H1 (cell line): ENCODE measurements at regions not wholly inside any gene's neighbourhood (a gene's known extent, or its start where the extent isn't known, plus 50 kb on each side); places are given as distances from the start of the nearest gene placed in this dataset.

Source experiments
- CTCF ChIA-PET: fragments of 300-600 bp; sonication (Branson Sonifier 250); formaldehyde crosslinking; loops from one replicate; lab custom pipeline; 2021; ENCODE audit not compliant: partially characterized antibody; lab: Charles Lee
- POLR2A ChIA-PET: fragments of 300-600 bp; sonication (Branson Sonifier 250); formaldehyde crosslinking; loops from one replicate; lab custom pipeline; 2021; ENCODE audit warnings: inconsistent platforms; ENCODE audit not compliant: partially characterized antibody; lab: Charles Lee
- DNase-seq, 2 experiments: peaks; one replicate each; pipeline versions ENCODE4 v3.0.0 to v3.0.0-alpha.2; 2010 to 2022; ENCODE audit warnings: low spot score in 2 of 2, low read depth in 1 of 2, mixed read lengths in 1 of 2
- FAIRE-seq: peaks from 2 replicates; lab custom pipeline; 2011; peaks lifted over from hg19 to GRCh38; lab: Jason Lieb, UNC
- H2AFZ ChIP-seq: 2 replicates; pipeline ENCODE4 v1.8.1; 2012; ENCODE audit warnings: low read length, inconsistent platforms
- H2AK5ac ChIP-seq: 2 replicates; pipeline ENCODE4 v1.6.1; 2013; ENCODE audit warnings: low read depth, low read length
- H2BK120ac ChIP-seq: replicated peaks from 2 replicates; pipeline ENCODE3; 2013; ENCODE audit warnings: low read depth, low read length, inconsistent platforms
- H2BK12ac ChIP-seq: 2 replicates; pipeline ENCODE4 v1.6.1; 2013; ENCODE audit warnings: low read depth, low read length
- H2BK15ac ChIP-seq: 2 replicates; pipeline ENCODE4 v1.6.1; 2013; ENCODE audit warnings: low read length
- H2BK20ac ChIP-seq: 2 replicates; pipeline ENCODE4 v1.6.1; 2013; ENCODE audit warnings: low read length
- H2BK5ac ChIP-seq: 2 replicates; pipeline ENCODE4 v1.6.1; 2013; ENCODE audit warnings: low read depth, low read length
- H3K14ac ChIP-seq: 2 replicates; pipeline ENCODE4 v1.6.1; 2013; ENCODE audit warnings: inconsistent platforms; ENCODE audit not compliant: insufficient read length
- H3K18ac ChIP-seq: 2 replicates; pipeline ENCODE4 v1.6.1; 2013; ENCODE audit warnings: low read length; ENCODE audit errors: extremely low read depth
- H3K23ac ChIP-seq: 2 replicates; pipeline ENCODE4 v1.6.1; 2013; ENCODE audit warnings: inconsistent platforms; ENCODE audit not compliant: insufficient read length
- H3K23me2 ChIP-seq: 2 replicates; pipeline ENCODE4 v1.6.1; 2013; ENCODE audit warnings: low read depth, low read length
- H3K27ac ChIP-seq: 2 replicates; pipeline ENCODE4 v1.6.1; 2011; ENCODE audit warnings: low read depth, low read length, inconsistent platforms
- H3K27me3 ChIP-seq, 4 experiments: replicated peaks in 1 of 4; 1 replicate in 1 of 4; 2 replicates in 3 of 4; pipeline versions ENCODE4 v1.6.1 to v1.8.1; 2011 to 2013; ENCODE audit warnings: low read length in 3 of 4, mild to moderate bottlenecking in 3 of 4, inconsistent platforms in 2 of 4, mixed read lengths in 2 of 4, moderate library complexity in 1 of 4; ENCODE audit not compliant: control insufficient read depth in 3 of 4, insufficient read depth in 3 of 4; ENCODE audit errors: extremely low read depth in 1 of 4
- H3K36me3 ChIP-seq, 4 experiments: 2 replicates each; pipeline versions ENCODE4 v1.6.1 to v1.8.1; 2011 to 2013; ENCODE audit warnings: mild to moderate bottlenecking in 4 of 4, low read length in 3 of 4, moderate library complexity in 2 of 4, control low read depth in 1 of 4, inconsistent platforms in 1 of 4; ENCODE audit not compliant: insufficient read depth in 4 of 4, control insufficient read depth in 2 of 4
- H3K4ac ChIP-seq: replicated peaks from 2 replicates; pipeline ENCODE3; 2013; ENCODE audit warnings: low read length, low read depth, mixed read lengths, inconsistent platforms; ENCODE audit not compliant: insufficient read length
- H3K4me1 ChIP-seq, 4 experiments: replicated peaks in 1 of 4; 1 replicate in 1 of 4; 2 replicates in 3 of 4; pipeline versions ENCODE4 v1.6.1 to v1.8.1; 2011 to 2013; ENCODE audit warnings: low read length in 3 of 4, inconsistent platforms in 2 of 4, mixed read lengths in 1 of 4; ENCODE audit not compliant: insufficient read depth in 4 of 4, control insufficient read depth in 3 of 4
- H3K4me2 ChIP-seq, 2 experiments: 2 replicates each; pipeline versions ENCODE4 v1.6.1 to v1.8.1; 2011 to 2013; ENCODE audit warnings: low read depth in 2 of 2, low read length in 2 of 2, control low read depth in 1 of 2, inconsistent platforms in 1 of 2, mild to moderate bottlenecking in 1 of 2; ENCODE audit not compliant: insufficient read depth in 1 of 2
- H3K4me3 ChIP-seq, 4 experiments: fragments of 200-600, 300-600 bp in 1 of 4; sonication (generic), shearing (Covaris generic), sonication (Bioruptor Twin) in 1 of 4; 2 replicates each; pipeline versions ENCODE4 v1.5.1 to v1.8.1; 2011 to 2016; ENCODE audit warnings: low read length in 4 of 4, low read depth in 3 of 4, control low read depth in 2 of 4, inconsistent platforms in 2 of 4, mild to moderate bottlenecking in 2 of 4, mixed read lengths in 1 of 4, moderate library complexity in 1 of 4; ENCODE audit not compliant: insufficient read depth in 2 of 4; ENCODE audit errors: extremely low read depth in 1 of 4
- H3K56ac ChIP-seq: replicated peaks from 2 replicates; pipeline ENCODE3; 2013; ENCODE audit warnings: low read depth, mild to moderate bottlenecking, mixed read lengths, low read length, inconsistent platforms; ENCODE audit not compliant: insufficient read length
- H3K79me1 ChIP-seq: 2 replicates; pipeline ENCODE4 v1.6.1; 2013; ENCODE audit warnings: low read depth, low read length, control low read depth
- H3K79me2 ChIP-seq, 2 experiments: 2 replicates each; pipeline versions ENCODE4 v1.6.1 to v1.8.1; 2012 to 2013; ENCODE audit warnings: low read length in 2 of 2, mild to moderate bottlenecking in 2 of 2, inconsistent platforms in 1 of 2; ENCODE audit not compliant: insufficient read depth in 2 of 2, control insufficient read depth in 1 of 2
- H3K9ac ChIP-seq, 4 experiments: replicated peaks in 1 of 4; 1 replicate in 1 of 4; 2 replicates in 3 of 4; pipeline versions ENCODE4 v1.6.1 to v1.8.1; 2011 to 2013; ENCODE audit warnings: low read depth in 3 of 4, low read length in 3 of 4, control low read depth in 2 of 4, mild to moderate bottlenecking in 2 of 4, moderate library complexity in 2 of 4, inconsistent platforms in 1 of 4; ENCODE audit errors: extremely low read depth in 1 of 4
- H3K9me3 ChIP-seq, 2 experiments: 2 replicates each; pipeline versions ENCODE4 v1.6.1 to v1.8.1; 2012 to 2013; ENCODE audit warnings: mild to moderate bottlenecking in 2 of 2, moderate library complexity in 2 of 2, control low read depth in 1 of 2, inconsistent platforms in 1 of 2, low read depth in 1 of 2, low read length in 1 of 2, mixed read lengths in 1 of 2; ENCODE audit not compliant: insufficient read depth in 2 of 2
- H4K20me1 ChIP-seq, 2 experiments: replicated peaks in 1 of 2; 2 replicates each; pipeline versions ENCODE3 to v1.8.1; 2011 to 2013; ENCODE audit warnings: inconsistent platforms in 2 of 2, low read length in 2 of 2, mild to moderate bottlenecking in 1 of 2; ENCODE audit not compliant: insufficient read depth in 2 of 2, control insufficient read depth in 1 of 2
- H4K5ac ChIP-seq: 2 replicates; pipeline ENCODE4 v1.6.1; 2013; ENCODE audit warnings: low read length, low read depth, mixed read lengths, inconsistent platforms; ENCODE audit not compliant: insufficient read length
- H4K8ac ChIP-seq: 2 replicates; pipeline ENCODE4 v1.8.0; 2013; ENCODE audit warnings: mild to moderate bottlenecking, moderate library complexity, low read length, inconsistent platforms; ENCODE audit not compliant: insufficient read depth; ENCODE audit errors: extremely low read depth
- H4K91ac ChIP-seq: replicated peaks from 2 replicates; pipeline ENCODE3; 2013; ENCODE audit warnings: low read length, mixed read lengths, inconsistent platforms; ENCODE audit not compliant: insufficient read length
- ATF3 ChIP-seq: IDR thresholded peaks from 2 replicates; pipeline ENCODE4 v1.6.1; 2011; ENCODE audit warnings: low read depth, mild to moderate bottlenecking, low read length; ENCODE audit not compliant: insufficient read depth
- BACH1 ChIP-seq: IDR thresholded peaks from 2 replicates; pipeline ENCODE4 v1.6.1; 2012; ENCODE audit warnings: low read length, improper control_type of control experiment
- BCL11A ChIP-seq, 2 experiments: IDR thresholded peaks; one replicate each; pipeline ENCODE4 v1.6.1; 2011; ENCODE audit warnings: low read depth in 2 of 2, low read length in 2 of 2, mild to moderate bottlenecking in 2 of 2
- EGR1 ChIP-seq: IDR thresholded peaks from 2 replicates; pipeline ENCODE4 v1.6.1; 2011; ENCODE audit warnings: low read depth, low read length, borderline replicate concordance
- FOSL1 ChIP-seq: IDR thresholded peaks from 2 replicates; pipeline ENCODE4 v1.6.1; 2011; ENCODE audit warnings: mild to moderate bottlenecking, low read depth, low read length, moderate library complexity; ENCODE audit not compliant: insufficient read depth
- GABPA ChIP-seq: IDR thresholded peaks from 2 replicates; pipeline ENCODE4 v1.6.1; 2011; ENCODE audit warnings: mild to moderate bottlenecking, low read length, moderate library complexity, borderline replicate concordance; ENCODE audit not compliant: insufficient read depth
- KDM5A ChIP-seq: fragments of 200-600 bp; IDR thresholded peaks from 2 replicates; pipeline ENCODE4 v1.7.1; 2012; ENCODE audit warnings: mild to moderate bottlenecking, low read length, inconsistent platforms, mixed read lengths
- POLR2A ChIP-seq, 2 experiments: IDR thresholded peaks; 1 replicate in 1 of 2; 2 replicates in 1 of 2; pipeline ENCODE4 v1.6.1; 2011; ENCODE audit warnings: low read depth in 2 of 2, low read length in 2 of 2, mild to moderate bottlenecking in 2 of 2; ENCODE audit errors: control extremely low read depth in 1 of 2
- POU5F1 ChIP-seq: IDR thresholded peaks from 2 replicates; pipeline ENCODE4 v1.6.1; 2011; ENCODE audit warnings: low read depth, mild to moderate bottlenecking, low read length, moderate library complexity
- RAD21 ChIP-seq, 2 experiments: IDR thresholded peaks in 1 of 2; conservative IDR thresholded peaks in 1 of 2; 2 replicates each; pipeline ENCODE4 v1.6.1; 2011; ENCODE audit warnings: low read depth in 2 of 2, low read length in 2 of 2, improper control_type of control experiment in 1 of 2, inconsistent platforms in 1 of 2, mild to moderate bottlenecking in 1 of 2, moderate library complexity in 1 of 2
- RBBP5 ChIP-seq: IDR thresholded peaks from 2 replicates; pipeline ENCODE4 v1.7.1; 2012; ENCODE audit warnings: low read depth, mild to moderate bottlenecking, inconsistent platforms, low read length, moderate library complexity, borderline replicate concordance
- SIX5 ChIP-seq: IDR thresholded peaks from 2 replicates; pipeline ENCODE4 v1.6.1; 2011; ENCODE audit warnings: mild to moderate bottlenecking, low read depth, low read length
- SP4 ChIP-seq: IDR thresholded peaks from 2 replicates; pipeline ENCODE4 v1.6.1; 2012; ENCODE audit warnings: low read length, inconsistent platforms
- WGBS, 2 experiments: shearing (Covaris generic) in 1 of 2; methylation state at CpG; one replicate each; pipeline versions ENCODE4 v1.1.6 to v1.1.7; 2013 to 2015; ENCODE audit warnings: low lambda C conversion rate in 2 of 2, mixed read lengths in 2 of 2, inconsistent platforms in 1 of 2, low coverage in 1 of 2, missing lambda C conversion rate in 1 of 2; ENCODE audit not compliant: insufficient replicate concordance in 2 of 2, insufficient coverage in 1 of 2, insufficient read length in 1 of 2; ENCODE audit errors: extremely low coverage in 1 of 2, missing lambda C conversion rate in 1 of 2; 5-methylcytosine and 5-hydroxymethylcytosine counted together
- TF ChIP-seq, protein P1 (sequence below): IDR thresholded peaks from 2 replicates; pipeline ENCODE4 v1.6.1; 2012; ENCODE audit warnings: inconsistent platforms

DNA sequence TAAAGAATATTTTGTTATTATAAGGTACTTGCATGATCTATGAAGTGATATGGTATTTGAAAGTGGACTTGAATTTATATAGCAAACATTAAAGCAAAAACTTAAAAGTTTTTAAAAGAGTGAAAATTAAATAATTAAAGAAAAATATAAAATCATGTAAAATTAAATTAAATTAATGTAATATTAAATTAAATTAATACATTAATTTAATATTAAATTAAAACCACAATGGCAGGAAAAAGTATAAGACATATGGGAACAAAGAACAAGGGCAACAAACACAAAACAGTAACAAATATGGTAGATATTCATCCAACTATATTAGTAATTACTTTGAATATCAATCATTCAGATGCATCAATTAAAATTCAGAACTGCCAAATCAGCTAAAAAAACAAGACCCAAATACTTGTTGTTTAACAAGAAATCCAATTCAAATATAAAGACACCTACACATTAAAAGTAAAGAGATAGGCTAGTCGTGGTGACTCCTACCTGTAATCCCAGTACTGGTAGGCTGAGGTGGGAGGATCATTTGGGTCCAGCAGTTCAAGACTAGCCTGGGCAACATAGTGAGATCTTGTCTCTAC is 992.2 kb upstream of the MIR17HG start:
- ChIA-PET POLR2A (no interaction called here), CTCF (no interaction called here)
- Histone ChIP-seq H3K4me3 (no peak overlapping the region), H2BK120ac (no peak overlapping the region), H2BK15ac (no peak overlapping the region), H3K36me3 (no peaks in the 10 kb centered on the region), H3K9me3 (no peaks in the 10 kb centered on the region), H4K20me1 (no peaks in the 10 kb centered on the region), H3K23ac (no peak overlapping the region), H2AK5ac (no peak overlapping the region), H2BK5ac (no peak overlapping the region), H3K9ac (no peak overlapping the region), H4K8ac (no peak overlapping the region), H3K56ac (no peak overlapping the region), H3K79me2 (no peaks in the 10 kb centered on the region), H3K4me1 (no peaks in the 10 kb centered on the region), H3K27me3 (no peaks in the 10 kb centered on the region), H3K18ac (no peak overlapping the region), H3K14ac (no peak overlapping the region), H3K27ac (no peak overlapping the region), H3K79me1 (no peaks in the 10 kb centered on the region), H2BK12ac (no peak overlapping the region), H4K5ac (no peak overlapping the region), H3K4me2 (no peak overlapping the region), H2BK20ac (no peak overlapping the region), H4K91ac (no peak overlapping the region), H2AFZ (no peak overlapping the region), H3K4ac (no peak overlapping the region), H3K23me2 (no peaks in the 10 kb centered on the region)
- WGBS, 2 experiments: 93% methylated on average over 1 of the region's 1 CpG; no CpG with 5 or more reads in 1 of the 2 experiments
- no peak for DNase-seq
- FAIRE-seq: no peak
- TF ChIP-seq RBBP5 (no peak), EGR1 (no peak), POU5F1 (no peak), FOSL1 (no peak), POLR2A (IDR thresholded peaks at IDR 0.05; ENCODE audit: control extremely low read depth in 1 of 2, low read depth in 2 of 2, low read length in 2 of 2) (no peak), ATF3 (no peak), SIX5 (no peak), KDM5A (no peak), BACH1 (no peak), GABPA (no peak), RAD21 (IDR thresholded peaks at IDR 0.05 in 1 of 2, conservative IDR thresholded peaks at IDR 0.05 in 1 of 2; ENCODE audit: low read depth in 2 of 2, low read length in 2 of 2) (no peak), BCL11A (IDR thresholded peaks at IDR 0.05; ENCODE audit: low read depth in 2 of 2, low read length in 2 of 2) (no peak), SP4 (no peak)
- TF ChIP-seq, protein P1, sequence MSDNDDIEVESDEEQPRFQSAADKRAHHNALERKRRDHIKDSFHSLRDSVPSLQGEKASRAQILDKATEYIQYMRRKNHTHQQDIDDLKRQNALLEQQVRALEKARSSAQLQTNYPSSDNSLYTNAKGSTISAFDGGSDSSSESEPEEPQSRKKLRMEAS: no peak
